GM11168 (cell line): ENCODE measurements at regions not wholly inside any gene's neighbourhood (a gene's known extent, or its start where the extent isn't known, plus 50 kb on each side); places are given as distances from the start of the nearest gene placed in this dataset.
"Not testable (repeated sequence)": the region's sequence is repeated elsewhere in the genome, so short reads cannot be mapped to it uniquely, and the experiment has no call there.

Source experiments
- in situ Hi-C: fragments of 300-500 bp; cut with MboI; formaldehyde crosslinking; loops from one replicate; pipeline ENCODE4 v1.12.0; 2022; ENCODE audit warnings: low sequenced_read_pairs; ENCODE audit not compliant: unreplicated experiment

- in situ Hi-C loops, result no loop called here
These were observed 89.8 kb upstream of the ACKR3 start for GRCh38 chr2:236479814-236480213.

- in situ Hi-C loops, result no loop called here
These were observed 86.5 kb upstream of the ACKR3 start for GRCh38 chr2:236483102-236483501.

GRCh38 chr2:236485519-236485918 lies 84.1 kb upstream of the ACKR3 start:
- in situ Hi-C loops, result no loop called here

GRCh38 chr2:236489083-236489482 lies 80.5 kb upstream of the ACKR3 start:
- in situ Hi-C loops, result not testable (repeated sequence)

GRCh38 chr2:236489895-236490404 lies 79.7 kb upstream of the ACKR3 start:
- in situ Hi-C loops, result no loop called here

- in situ Hi-C loops, result no loop called here
These were observed 73.3 kb upstream of the ACKR3 start for GRCh38 chr2:236496340-236496739.

GRCh38 chr2:236498369-236498768 lies 71.3 kb upstream of the ACKR3 start:
- in situ Hi-C loops, result no loop called here

- in situ Hi-C loops, result no loop called here
These were observed 69.7 kb upstream of the ACKR3 start for GRCh38 chr2:236499691-236500578.

GRCh38 chr2:236501026-236501425 lies 68.6 kb upstream of the ACKR3 start:
- in situ Hi-C loops, result no loop called here

GRCh38 chr2:236501531-236501930 lies 68.1 kb upstream of the ACKR3 start:
- in situ Hi-C loops, result no loop called here

- in situ Hi-C loops, result no loop called here
These were observed 66.5 kb upstream of the ACKR3 start for GRCh38 chr2:236503100-236503499.

GRCh38 chr2:236503583-236503982 lies 66.0 kb upstream of the ACKR3 start:
- in situ Hi-C loops, result no loop called here

- in situ Hi-C loops, result no loop called here
These were observed 64.6 kb upstream of the ACKR3 start for GRCh38 chr2:236505041-236505440.

- in situ Hi-C loops, result no loop called here
These were observed 64.0 kb upstream of the ACKR3 start for GRCh38 chr2:236505648-236506047.

- in situ Hi-C loops, result no loop called here
These were observed 62.1 kb upstream of the ACKR3 start for GRCh38 chr2:236507393-236508085.

GRCh38 chr2:236508466-236508865 lies 61.2 kb upstream of the ACKR3 start:
- in situ Hi-C loops, result no loop called here

GRCh38 chr2:236510034-236510433 lies 59.6 kb upstream of the ACKR3 start:
- in situ Hi-C loops, result no loop called here

GRCh38 chr2:236511266-236511665 lies 58.4 kb upstream of the ACKR3 start:
- in situ Hi-C loops, result no loop called here

GRCh38 chr2:236512267-236512666 lies 57.4 kb upstream of the ACKR3 start:
- in situ Hi-C loops, result no loop called here

- in situ Hi-C loops, result no loop called here
These were observed 56.7 kb upstream of the ACKR3 start for GRCh38 chr2:236512902-236513435.

- in situ Hi-C loops, result no loop called here
These were observed 55.7 kb upstream of the ACKR3 start for GRCh38 chr2:236513956-236514355.
